ENCODE measurements at regions not wholly inside any gene's neighbourhood (a gene's known extent, or its start where the extent isn't known, plus 50 kb on each side); places are given as distances from the start of the nearest gene placed in this dataset.

GRCh38 chr13:74795526-74795925, 661.3 kb upstream of the KLF12 start (continued):
- TF ChIP-seq, protein P1, sequence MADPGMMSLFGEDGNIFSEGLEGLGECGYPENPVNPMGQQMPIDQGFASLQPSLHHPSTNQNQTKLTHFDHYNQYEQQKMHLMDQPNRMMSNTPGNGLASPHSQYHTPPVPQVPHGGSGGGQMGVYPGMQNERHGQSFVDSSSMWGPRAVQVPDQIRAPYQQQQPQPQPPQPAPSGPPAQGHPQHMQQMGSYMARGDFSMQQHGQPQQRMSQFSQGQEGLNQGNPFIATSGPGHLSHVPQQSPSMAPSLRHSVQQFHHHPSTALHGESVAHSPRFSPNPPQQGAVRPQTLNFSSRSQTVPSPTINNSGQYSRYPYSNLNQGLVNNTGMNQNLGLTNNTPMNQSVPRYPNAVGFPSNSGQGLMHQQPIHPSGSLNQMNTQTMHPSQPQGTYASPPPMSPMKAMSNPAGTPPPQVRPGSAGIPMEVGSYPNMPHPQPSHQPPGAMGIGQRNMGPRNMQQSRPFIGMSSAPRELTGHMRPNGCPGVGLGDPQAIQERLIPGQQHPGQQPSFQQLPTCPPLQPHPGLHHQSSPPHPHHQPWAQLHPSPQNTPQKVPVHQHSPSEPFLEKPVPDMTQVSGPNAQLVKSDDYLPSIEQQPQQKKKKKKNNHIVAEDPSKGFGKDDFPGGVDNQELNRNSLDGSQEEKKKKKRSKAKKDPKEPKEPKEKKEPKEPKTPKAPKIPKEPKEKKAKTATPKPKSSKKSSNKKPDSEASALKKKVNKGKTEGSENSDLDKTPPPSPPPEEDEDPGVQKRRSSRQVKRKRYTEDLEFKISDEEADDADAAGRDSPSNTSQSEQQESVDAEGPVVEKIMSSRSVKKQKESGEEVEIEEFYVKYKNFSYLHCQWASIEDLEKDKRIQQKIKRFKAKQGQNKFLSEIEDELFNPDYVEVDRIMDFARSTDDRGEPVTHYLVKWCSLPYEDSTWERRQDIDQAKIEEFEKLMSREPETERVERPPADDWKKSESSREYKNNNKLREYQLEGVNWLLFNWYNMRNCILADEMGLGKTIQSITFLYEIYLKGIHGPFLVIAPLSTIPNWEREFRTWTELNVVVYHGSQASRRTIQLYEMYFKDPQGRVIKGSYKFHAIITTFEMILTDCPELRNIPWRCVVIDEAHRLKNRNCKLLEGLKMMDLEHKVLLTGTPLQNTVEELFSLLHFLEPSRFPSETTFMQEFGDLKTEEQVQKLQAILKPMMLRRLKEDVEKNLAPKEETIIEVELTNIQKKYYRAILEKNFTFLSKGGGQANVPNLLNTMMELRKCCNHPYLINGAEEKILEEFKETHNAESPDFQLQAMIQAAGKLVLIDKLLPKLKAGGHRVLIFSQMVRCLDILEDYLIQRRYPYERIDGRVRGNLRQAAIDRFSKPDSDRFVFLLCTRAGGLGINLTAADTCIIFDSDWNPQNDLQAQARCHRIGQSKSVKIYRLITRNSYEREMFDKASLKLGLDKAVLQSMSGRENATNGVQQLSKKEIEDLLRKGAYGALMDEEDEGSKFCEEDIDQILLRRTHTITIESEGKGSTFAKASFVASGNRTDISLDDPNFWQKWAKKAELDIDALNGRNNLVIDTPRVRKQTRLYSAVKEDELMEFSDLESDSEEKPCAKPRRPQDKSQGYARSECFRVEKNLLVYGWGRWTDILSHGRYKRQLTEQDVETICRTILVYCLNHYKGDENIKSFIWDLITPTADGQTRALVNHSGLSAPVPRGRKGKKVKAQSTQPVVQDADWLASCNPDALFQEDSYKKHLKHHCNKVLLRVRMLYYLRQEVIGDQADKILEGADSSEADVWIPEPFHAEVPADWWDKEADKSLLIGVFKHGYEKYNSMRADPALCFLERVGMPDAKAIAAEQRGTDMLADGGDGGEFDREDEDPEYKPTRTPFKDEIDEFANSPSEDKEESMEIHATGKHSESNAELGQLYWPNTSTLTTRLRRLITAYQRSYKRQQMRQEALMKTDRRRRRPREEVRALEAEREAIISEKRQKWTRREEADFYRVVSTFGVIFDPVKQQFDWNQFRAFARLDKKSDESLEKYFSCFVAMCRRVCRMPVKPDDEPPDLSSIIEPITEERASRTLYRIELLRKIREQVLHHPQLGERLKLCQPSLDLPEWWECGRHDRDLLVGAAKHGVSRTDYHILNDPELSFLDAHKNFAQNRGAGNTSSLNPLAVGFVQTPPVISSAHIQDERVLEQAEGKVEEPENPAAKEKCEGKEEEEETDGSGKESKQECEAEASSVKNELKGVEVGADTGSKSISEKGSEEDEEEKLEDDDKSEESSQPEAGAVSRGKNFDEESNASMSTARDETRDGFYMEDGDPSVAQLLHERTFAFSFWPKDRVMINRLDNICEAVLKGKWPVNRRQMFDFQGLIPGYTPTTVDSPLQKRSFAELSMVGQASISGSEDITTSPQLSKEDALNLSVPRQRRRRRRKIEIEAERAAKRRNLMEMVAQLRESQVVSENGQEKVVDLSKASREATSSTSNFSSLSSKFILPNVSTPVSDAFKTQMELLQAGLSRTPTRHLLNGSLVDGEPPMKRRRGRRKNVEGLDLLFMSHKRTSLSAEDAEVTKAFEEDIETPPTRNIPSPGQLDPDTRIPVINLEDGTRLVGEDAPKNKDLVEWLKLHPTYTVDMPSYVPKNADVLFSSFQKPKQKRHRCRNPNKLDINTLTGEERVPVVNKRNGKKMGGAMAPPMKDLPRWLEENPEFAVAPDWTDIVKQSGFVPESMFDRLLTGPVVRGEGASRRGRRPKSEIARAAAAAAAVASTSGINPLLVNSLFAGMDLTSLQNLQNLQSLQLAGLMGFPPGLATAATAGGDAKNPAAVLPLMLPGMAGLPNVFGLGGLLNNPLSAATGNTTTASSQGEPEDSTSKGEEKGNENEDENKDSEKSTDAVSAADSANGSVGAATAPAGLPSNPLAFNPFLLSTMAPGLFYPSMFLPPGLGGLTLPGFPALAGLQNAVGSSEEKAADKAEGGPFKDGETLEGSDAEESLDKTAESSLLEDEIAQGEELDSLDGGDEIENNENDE (IDR thresholded peaks at IDR 0.05; ENCODE audit: insufficient replicate concordance, low read length), result no peak
- TF ChIP-seq, protein P2, sequence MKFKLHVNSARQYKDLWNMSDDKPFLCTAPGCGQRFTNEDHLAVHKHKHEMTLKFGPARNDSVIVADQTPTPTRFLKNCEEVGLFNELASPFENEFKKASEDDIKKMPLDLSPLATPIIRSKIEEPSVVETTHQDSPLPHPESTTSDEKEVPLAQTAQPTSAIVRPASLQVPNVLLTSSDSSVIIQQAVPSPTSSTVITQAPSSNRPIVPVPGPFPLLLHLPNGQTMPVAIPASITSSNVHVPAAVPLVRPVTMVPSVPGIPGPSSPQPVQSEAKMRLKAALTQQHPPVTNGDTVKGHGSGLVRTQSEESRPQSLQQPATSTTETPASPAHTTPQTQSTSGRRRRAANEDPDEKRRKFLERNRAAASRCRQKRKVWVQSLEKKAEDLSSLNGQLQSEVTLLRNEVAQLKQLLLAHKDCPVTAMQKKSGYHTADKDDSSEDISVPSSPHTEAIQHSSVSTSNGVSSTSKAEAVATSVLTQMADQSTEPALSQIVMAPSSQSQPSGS (IDR thresholded peaks at IDR 0.05; ENCODE audit: low read length), result no peak
- no peak for TF ChIP-seq CHD2 (IDR thresholded peaks at IDR 0.05; ENCODE audit: low read length)
